ENCODE measurements at regions not wholly inside any gene's neighbourhood (a gene's known extent, or its start where the extent isn't known, plus 50 kb on each side); places are given as distances from the start of the nearest gene placed in this dataset.

DNA sequence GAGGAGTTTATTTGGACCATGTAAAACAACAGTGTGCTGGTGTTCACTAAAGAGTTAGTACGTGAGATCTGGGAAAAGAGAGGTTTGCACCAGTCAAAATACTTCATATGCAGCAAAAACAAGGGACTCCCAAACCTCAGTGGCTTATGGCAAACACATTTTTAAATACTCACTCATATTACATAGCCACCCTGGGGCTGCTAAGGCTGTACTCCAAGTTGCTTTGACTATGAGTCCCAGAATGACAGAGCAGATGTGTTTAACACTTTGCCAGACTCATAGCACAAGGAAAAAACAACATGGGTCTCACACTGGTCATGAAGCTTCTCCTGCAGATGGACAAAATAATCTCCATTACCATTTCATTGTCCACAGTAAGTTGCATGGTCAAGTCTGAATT, 202.8 kb upstream of the GRIA4 start:
- Histone ChIP-seq H3K27me3 (ENCODE audit: control insufficient read depth, insufficient read depth, low read length) (no peaks in the 10 kb centered on the region), H3K4me3 (ENCODE audit: low read depth, low read length) (no peak overlapping the region), H3K36me3 (ENCODE audit: control insufficient read depth, insufficient read depth, low read length) (no peaks in the 10 kb centered on the region)
- DNase-seq (ENCODE audit: low read depth), result no peak
- TF ChIP-seq, protein P1, sequence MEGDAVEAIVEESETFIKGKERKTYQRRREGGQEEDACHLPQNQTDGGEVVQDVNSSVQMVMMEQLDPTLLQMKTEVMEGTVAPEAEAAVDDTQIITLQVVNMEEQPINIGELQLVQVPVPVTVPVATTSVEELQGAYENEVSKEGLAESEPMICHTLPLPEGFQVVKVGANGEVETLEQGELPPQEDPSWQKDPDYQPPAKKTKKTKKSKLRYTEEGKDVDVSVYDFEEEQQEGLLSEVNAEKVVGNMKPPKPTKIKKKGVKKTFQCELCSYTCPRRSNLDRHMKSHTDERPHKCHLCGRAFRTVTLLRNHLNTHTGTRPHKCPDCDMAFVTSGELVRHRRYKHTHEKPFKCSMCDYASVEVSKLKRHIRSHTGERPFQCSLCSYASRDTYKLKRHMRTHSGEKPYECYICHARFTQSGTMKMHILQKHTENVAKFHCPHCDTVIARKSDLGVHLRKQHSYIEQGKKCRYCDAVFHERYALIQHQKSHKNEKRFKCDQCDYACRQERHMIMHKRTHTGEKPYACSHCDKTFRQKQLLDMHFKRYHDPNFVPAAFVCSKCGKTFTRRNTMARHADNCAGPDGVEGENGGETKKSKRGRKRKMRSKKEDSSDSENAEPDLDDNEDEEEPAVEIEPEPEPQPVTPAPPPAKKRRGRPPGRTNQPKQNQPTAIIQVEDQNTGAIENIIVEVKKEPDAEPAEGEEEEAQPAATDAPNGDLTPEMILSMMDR (IDR thresholded peaks at IDR 0.05; ENCODE audit: insufficient read depth, low read length, poor library complexity, severe bottlenecking), result no peak

DNA sequence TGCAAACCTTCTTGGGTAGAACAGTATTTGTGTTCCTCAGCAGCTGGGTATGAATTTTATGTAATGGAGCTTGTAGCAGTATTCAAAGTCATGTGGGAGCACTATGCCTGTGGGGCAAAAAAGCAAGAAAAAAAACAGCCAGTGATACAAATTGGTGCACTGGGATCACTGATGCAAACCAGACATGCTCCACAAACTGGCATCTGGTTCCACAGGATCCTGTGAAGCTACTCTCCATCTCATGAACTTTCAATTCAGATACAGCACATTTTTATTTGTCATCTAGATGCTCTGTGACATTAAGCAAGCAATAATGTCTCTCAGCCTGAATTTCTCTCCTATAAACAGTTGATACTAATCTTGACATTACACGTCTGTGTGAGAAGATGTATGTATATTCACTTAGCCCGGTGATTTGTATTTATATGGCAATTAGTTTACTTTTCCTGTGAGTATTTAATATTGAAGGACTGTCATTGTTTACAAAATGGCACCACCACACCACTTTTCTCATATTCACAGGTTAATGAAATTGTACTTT, 208.5 kb upstream of the GRIA4 start:
- Histone ChIP-seq H3K27me3 (ENCODE audit: control insufficient read depth, insufficient read depth, low read length) (no peaks in the 10 kb centered on the region), H3K4me3 (ENCODE audit: low read depth, low read length) (no peak overlapping the region), H3K36me3 (ENCODE audit: control insufficient read depth, insufficient read depth, low read length) (no peaks in the 10 kb centered on the region)
- TF ChIP-seq, protein P1 (IDR thresholded peaks at IDR 0.05; ENCODE audit: insufficient read depth, low read length, poor library complexity, severe bottlenecking), result no peak
- no peak for DNase-seq (ENCODE audit: low read depth)

DNA sequence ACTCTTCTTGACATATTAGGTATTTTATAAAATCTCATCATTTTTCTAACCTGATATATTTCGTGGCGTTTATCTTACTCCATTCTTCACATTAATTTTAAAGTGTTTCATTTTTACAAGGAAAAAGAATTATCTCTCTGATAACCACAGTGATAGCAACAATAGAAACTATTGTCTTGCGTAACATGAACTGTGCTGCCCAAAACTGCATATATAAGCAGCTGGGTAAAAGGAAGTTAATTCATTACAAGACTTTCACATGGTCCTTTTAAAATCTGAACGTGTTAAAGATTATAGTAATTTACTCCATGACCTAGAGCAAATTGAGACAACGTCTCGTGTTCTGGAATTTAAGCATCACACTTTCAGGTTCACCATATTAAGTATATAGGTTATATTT, 210.4 kb upstream of the GRIA4 start:
- Histone ChIP-seq H3K27me3 (ENCODE audit: control insufficient read depth, insufficient read depth, low read length) (no peaks in the 10 kb centered on the region), H3K4me3 (ENCODE audit: low read depth, low read length) (no peak overlapping the region), H3K36me3 (ENCODE audit: control insufficient read depth, insufficient read depth, low read length) (no peaks in the 10 kb centered on the region)
- TF ChIP-seq, protein P1 (IDR thresholded peaks at IDR 0.05; ENCODE audit: insufficient read depth, low read length, poor library complexity, severe bottlenecking), result no peak
- DNase-seq (ENCODE audit: low read depth), result no peak

DNA sequence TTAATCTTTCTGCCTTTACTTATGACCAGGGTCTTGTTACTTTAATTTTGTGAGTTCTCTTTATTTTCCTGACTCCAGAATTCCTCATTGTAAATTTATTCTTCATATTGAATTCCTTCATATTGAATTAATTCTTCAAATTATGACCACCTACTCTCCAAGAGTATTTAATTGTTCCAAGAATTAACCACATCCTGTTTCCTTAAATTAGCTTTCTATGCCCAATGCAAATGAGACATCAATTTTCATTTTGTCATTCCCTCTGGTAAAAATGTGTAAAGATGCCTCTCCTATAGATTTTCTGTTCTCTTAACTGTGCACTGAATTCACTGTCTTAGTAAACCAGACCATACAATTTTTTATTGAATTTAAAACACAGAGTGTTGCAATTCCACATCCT, 211.2 kb upstream of the GRIA4 start:
- no peaks in the 10 kb centered on the region for H3K36me3 ChIP-seq (ENCODE audit: control insufficient read depth, insufficient read depth, low read length)
- H3K4me3 ChIP-seq (ENCODE audit: low read depth, low read length), result no peak overlapping the region
- no peak for DNase-seq (ENCODE audit: low read depth)
- TF ChIP-seq, protein P1 (IDR thresholded peaks at IDR 0.05; ENCODE audit: insufficient read depth, low read length, poor library complexity, severe bottlenecking), result no peak
- H3K27me3 ChIP-seq (ENCODE audit: control insufficient read depth, insufficient read depth, low read length), result no peaks in the 10 kb centered on the region

DNA sequence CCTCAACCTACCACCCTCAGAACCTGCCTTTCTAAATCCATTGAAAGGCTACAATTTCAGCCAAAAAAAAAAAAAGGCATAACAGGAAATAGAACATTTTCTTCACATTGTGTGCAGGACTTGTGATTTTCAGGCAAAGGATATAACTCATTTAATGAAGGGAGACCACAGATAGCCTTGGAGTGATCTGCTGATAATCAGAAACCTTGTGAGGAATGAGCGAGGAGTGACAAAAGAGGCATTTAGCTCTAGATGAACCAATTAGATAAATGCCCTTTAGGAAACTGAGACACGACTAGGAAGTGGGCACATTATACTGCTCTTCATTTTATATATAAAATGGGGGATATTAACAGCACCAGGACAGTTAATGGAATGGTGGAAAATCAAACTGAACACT, 216.5 kb upstream of the GRIA4 start:
- TF ChIP-seq, protein P1 (IDR thresholded peaks at IDR 0.05; ENCODE audit: insufficient read depth, low read length, poor library complexity, severe bottlenecking), result no peak
- no peaks in the 10 kb centered on the region for H3K27me3 ChIP-seq (ENCODE audit: control insufficient read depth, insufficient read depth, low read length)
- H3K36me3 ChIP-seq (ENCODE audit: control insufficient read depth, insufficient read depth, low read length), result no peaks in the 10 kb centered on the region
- no peak for DNase-seq (ENCODE audit: low read depth)
- no peak overlapping the region for H3K4me3 ChIP-seq (ENCODE audit: low read depth, low read length)

DNA sequence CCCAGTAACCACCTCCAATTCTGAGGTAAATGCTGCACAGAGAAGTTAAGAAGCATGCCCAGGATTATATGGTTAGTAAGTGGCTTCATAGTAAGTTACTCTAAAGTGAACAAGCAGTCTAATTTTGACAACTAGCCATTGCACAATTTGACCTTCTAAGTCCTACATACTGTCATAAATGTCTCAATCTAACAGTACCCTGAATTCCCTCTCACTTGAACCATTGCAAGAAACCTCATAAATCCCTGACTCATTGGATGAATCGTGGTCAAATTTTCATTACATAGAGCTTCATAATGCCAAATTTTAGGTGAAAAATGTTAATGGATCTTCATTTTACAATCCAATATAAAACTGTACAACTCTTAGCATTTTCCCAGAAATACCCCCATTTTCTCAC, 217.3 kb upstream of the GRIA4 start:
- no peaks in the 10 kb centered on the region for H3K27me3 ChIP-seq (ENCODE audit: control insufficient read depth, insufficient read depth, low read length)
- DNase-seq (ENCODE audit: low read depth), result no peak
- no peak overlapping the region for H3K4me3 ChIP-seq (ENCODE audit: low read depth, low read length)
- no peaks in the 10 kb centered on the region for H3K36me3 ChIP-seq (ENCODE audit: control insufficient read depth, insufficient read depth, low read length)
- TF ChIP-seq, protein P1 (IDR thresholded peaks at IDR 0.05; ENCODE audit: insufficient read depth, low read length, poor library complexity, severe bottlenecking), result no peak

Measured in kidney epithelial cell (primary cell).